Kidney (tissue), 13 donors: ENCODE measurements at regions not wholly inside any gene's neighbourhood (a gene's known extent, or its start where the extent isn't known, plus 50 kb on each side); places are given as distances from the start of the nearest gene placed in this dataset.

ENCODE experiments used
- DNase-seq, 5 donors: peaks; one replicate each; pipeline ENCODE4 v3.0.0-alpha.2; 2013 to 2020
- FAIRE-seq: peaks from 2 replicates; lab custom pipeline; 2012; peaks lifted over from hg19 to GRCh38; lab: Jason Lieb, UNC
- H3K27ac ChIP-seq, 2 donors: one replicate each; pipeline ENCODE4 v1.7.0; 2013; ENCODE audit warnings: low read depth in 2 of 2, low read length in 2 of 2, inconsistent platforms in 1 of 2
- H3K27me3 ChIP-seq: one replicate; pipeline ENCODE4 v1.7.1; 2013; ENCODE audit warnings: low read length, inconsistent platforms; ENCODE audit not compliant: control insufficient read depth, insufficient read depth
- H3K36me3 ChIP-seq, 3 donors: one replicate each; pipeline versions ENCODE4 v1.7.0 to v1.7.1; 2013; ENCODE audit warnings: low read length in 3 of 3, control low read depth in 1 of 3, inconsistent platforms in 1 of 3; ENCODE audit not compliant: insufficient read depth in 3 of 3, control insufficient read depth in 2 of 3
- H3K4me1 ChIP-seq, 3 donors: one replicate each; pipeline versions ENCODE4 v1.7.0 to v1.7.1; 2013; ENCODE audit warnings: low read length in 3 of 3, inconsistent platforms in 1 of 3, low read depth in 1 of 3; ENCODE audit not compliant: control insufficient read depth in 2 of 3, insufficient read depth in 2 of 3
- H3K4me3 ChIP-seq, 3 donors: one replicate each; pipeline versions ENCODE4 v1.7.0 to v1.8.1; 2013; ENCODE audit warnings: low read length in 3 of 3, control low read depth in 1 of 3, inconsistent platforms in 1 of 3
- H3K9ac ChIP-seq, 3 donors: one replicate each; pipeline versions ENCODE4 v1.7.0 to v1.7.1; 2013; ENCODE audit warnings: low read length in 3 of 3, control low read depth in 1 of 3, inconsistent platforms in 1 of 3
- H3K9me3 ChIP-seq, 3 donors: one replicate each; pipeline versions ENCODE4 v1.7.0 to v1.7.1; 2013; ENCODE audit warnings: low read length in 3 of 3, control low read depth in 1 of 3, inconsistent platforms in 1 of 3; ENCODE audit not compliant: control insufficient read depth in 2 of 3, insufficient read depth in 1 of 3
- intact Hi-C: fragments of 100-400 bp; cut with DNase I; formaldehyde crosslinking; loops from one replicate; pipeline ENCODE4 v1.11.1; 2022
- TF ChIP-seq, protein P1 (sequence below): IDR thresholded peaks from 3 replicates; pipeline ENCODE4 v1.5.1; 2012; ENCODE audit warnings: mild to moderate bottlenecking, moderate library complexity, borderline replicate concordance; ENCODE audit not compliant: insufficient read depth; ENCODE audit errors: extremely low read depth
- donor health status: control.
- donor health status: control.
- donor health status: control.
- donor health status: control.
- donor health status: control.
- donor health status: DM: yes; HTN: yes; CAD: no.
- donor health status: Normal renal cell carcinoma (clear cell type).

DNA sequence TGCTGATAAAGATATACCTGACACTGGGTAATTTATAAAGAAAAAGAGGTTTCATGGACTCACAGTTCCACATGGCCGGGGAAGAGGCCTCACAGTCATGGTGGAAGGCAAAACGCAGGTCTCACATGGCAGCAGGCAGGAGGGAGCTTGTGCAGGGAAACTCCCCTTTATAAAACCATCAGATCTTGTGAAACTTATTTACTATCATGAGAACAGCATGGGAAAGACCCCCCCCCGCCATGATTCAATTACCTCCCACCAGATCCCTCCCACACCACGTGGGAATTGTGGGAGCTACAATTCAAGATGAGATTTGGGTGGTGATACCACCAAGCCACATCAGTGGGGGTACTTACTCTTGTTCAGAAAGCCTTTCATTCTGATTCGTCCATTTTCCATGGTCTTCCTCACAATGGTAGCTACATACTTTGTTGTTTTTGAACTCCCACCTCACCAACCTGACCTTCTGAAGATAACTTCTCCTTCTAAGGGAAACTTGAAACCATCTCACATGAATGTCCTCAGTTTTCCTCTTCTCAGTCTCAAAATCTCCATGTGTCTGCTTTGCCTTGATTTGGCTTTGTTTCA, 275.6 kb upstream of the PROK2 start:
- FAIRE-seq (no peak), DNase-seq (no peak)
- no peak overlapping the region for H3K27ac ChIP-seq
- peaks cover 0 to 3% (median 0%) of the 10 kb centered on the region in 3 donors for H3K9me3 ChIP-seq
- TF ChIP-seq, protein P1, sequence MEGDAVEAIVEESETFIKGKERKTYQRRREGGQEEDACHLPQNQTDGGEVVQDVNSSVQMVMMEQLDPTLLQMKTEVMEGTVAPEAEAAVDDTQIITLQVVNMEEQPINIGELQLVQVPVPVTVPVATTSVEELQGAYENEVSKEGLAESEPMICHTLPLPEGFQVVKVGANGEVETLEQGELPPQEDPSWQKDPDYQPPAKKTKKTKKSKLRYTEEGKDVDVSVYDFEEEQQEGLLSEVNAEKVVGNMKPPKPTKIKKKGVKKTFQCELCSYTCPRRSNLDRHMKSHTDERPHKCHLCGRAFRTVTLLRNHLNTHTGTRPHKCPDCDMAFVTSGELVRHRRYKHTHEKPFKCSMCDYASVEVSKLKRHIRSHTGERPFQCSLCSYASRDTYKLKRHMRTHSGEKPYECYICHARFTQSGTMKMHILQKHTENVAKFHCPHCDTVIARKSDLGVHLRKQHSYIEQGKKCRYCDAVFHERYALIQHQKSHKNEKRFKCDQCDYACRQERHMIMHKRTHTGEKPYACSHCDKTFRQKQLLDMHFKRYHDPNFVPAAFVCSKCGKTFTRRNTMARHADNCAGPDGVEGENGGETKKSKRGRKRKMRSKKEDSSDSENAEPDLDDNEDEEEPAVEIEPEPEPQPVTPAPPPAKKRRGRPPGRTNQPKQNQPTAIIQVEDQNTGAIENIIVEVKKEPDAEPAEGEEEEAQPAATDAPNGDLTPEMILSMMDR = no peak
- H3K4me1 ChIP-seq = peaks cover 0 to 3% (median 0%) of the 10 kb centered on the region in 3 donors
- H3K9ac ChIP-seq = no peak overlapping the region
- intact Hi-C loops = no loop called here
- no peaks in the 10 kb centered on the region for H3K36me3 ChIP-seq
- H3K27me3 ChIP-seq = no peaks in the 10 kb centered on the region
- H3K4me3 ChIP-seq = no peak overlapping the region

DNA sequence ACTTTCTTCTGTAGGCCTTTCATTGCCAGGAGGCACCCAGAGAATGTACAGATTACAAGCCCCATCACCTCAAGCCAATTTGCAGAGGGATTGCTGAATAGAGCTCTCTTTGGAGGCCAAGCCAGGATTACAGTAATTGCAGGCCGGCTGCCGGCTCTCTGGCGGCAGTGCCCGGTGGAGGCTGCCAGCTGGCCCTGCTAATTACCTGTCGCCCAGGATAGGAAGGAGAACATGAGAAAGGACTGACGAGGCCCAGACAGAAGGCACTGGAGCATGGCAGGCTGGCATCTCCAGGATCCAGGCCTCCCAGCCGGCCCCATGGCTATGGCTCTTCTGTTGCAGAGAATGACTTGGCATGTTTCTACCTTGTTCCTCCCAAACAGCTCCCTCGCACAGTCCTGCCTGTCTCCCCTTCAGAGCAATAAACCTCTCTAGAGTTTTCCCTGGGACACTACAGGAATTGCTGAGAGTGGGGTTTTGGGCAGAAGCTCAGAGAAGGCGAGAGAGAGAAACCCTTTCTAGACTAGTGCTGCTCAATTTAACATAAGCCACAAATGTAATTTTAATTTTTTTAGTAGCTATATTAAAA, 273.6 kb upstream of the PROK2 start:
- Histone ChIP-seq H3K36me3 (no peaks in the 10 kb centered on the region), H3K9me3 (peaks cover 0 to 2% (median 0%) of the 10 kb centered on the region in 3 donors), H3K27ac (no peak overlapping the region), H3K4me1 (peaks cover 0 to 3% (median 0%) of the 10 kb centered on the region in 3 donors), H3K9ac (no peak overlapping the region), H3K4me3 (no peak overlapping the region), H3K27me3 (no peaks in the 10 kb centered on the region)
- DNase-seq (peak in 2 of 5 donors; percentile 21 to 72), FAIRE-seq (no peak)
- intact Hi-C loops = no loop called here
- TF ChIP-seq, protein P1 = no peak

DNA sequence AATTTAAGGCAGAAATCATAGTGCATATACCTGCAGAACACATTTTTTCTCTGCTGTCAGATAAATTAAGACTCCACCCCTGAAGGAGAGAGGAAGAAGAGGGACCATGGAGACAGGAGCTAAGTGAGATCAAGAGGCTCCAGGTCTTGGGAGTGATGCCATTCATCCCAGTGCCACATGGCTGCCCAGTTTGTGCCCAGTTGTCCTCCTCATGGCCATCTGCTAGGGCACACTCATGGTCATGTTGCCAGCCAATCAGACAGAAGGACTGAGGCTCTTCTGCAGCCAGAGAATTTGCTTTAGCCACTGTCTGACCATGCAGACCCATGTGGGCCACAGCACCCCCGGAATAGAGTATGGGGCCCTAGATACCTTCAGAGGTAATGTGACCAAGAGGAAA, 270.5 kb upstream of the PROK2 start:
- no peak overlapping the region for H3K9ac ChIP-seq
- no peaks in the 10 kb centered on the region for H3K27me3 ChIP-seq
- H3K4me1 ChIP-seq = no peaks in the 10 kb centered on the region
- no peak overlapping the region for H3K4me3 ChIP-seq
- no peak overlapping the region for H3K27ac ChIP-seq
- H3K9me3 ChIP-seq = no peaks in the 10 kb centered on the region
- no peaks in the 10 kb centered on the region for H3K36me3 ChIP-seq
- intact Hi-C loops = no loop called here
- FAIRE-seq = no peak
- TF ChIP-seq, protein P1 = no peak
- DNase-seq = no peak
